Fibroblast of skin of scalp (primary cell): ENCODE measurements at regions not wholly inside any gene's neighbourhood (a gene's known extent, or its start where the extent isn't known, plus 50 kb on each side); places are given as distances from the start of the nearest gene placed in this dataset.
A peak's percentile ranks its signal among the peaks of the same experiment; 100 is the strongest.

ENCODE experiments used
- DNase-seq: peaks from one replicate; pipeline ENCODE4 v3.0.0-alpha.2; 2013

GRCh38 chr12:124686370-124687173 lies 119.2 kb upstream of the NCOR2 start:
- DNase-seq = peak; percentile 55

DNA sequence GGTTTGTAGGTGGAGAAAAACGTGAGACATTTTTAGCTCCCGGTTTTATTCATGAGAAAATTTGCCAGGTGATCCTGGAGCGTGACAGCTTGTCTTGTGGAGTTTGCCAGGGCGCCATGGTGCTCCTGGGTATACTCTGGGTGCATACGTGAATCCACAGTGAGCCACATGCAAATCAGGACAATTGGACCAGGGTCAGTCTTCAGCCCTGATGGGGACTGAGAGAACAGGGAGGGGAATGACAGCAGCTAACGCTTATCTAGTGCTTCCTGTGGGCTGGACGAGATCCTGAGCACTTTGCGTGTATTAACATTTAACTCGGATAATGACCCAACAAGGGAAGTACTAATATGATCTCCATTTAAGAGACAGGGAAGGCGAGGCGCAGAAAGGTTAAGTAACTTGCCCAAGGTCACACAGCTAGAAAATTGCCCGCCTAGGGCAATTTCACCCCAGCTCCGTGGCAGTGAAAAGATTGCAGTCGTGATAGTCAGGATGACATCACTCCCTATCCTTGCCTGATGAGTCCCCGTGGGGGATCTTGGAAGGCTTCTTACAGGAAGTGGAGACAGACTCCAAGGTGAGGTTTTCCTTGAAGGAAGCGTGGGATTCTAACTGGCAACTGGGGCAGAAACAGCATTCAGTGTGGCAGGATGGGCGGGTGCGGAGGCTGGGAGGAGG lies 118.4 kb upstream of the NCOR2 start:
- DNase-seq = peak; percentile 85

DNA sequence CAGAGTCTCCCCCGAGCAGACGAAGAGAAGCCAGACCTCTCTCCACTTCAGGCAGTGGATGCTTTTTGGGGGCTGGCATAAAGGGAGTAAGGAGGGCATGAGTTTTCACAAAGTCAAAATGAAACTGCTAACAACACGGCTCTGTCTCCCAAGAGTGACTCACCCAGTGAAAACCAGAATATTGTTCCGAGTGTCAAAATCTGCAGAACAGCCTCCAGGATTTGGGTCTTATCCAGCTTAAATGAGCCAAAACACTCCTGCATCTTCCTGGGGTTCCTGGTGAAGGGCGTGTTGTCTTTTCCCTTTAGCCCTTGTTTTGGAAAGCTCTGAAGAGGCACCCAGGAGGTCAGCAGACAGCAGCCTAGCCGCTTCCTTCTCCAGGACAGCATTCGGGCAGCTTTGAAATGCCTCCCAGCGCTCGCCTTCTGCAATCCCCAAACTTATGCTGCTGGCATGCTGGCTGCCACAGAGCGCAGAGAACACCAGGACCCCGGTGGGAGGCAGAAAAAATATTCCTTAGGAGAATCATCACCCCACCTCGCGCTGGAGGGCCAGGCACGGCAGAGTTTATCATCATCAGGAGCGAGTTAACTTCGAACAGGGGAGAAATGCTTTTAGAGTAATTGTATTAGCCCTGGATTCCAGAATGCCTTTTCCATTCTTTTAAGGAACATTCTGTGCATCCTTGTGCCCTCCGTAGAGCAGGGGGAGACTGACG lies 117.7 kb upstream of the NCOR2 start:
- DNase-seq = peak; percentile 86

GRCh38 chr12:124684496-124684895 lies 117.1 kb upstream of the NCOR2 start:
- DNase-seq = no peak

- no peak for DNase-seq
Observed at GRCh38 chr12:124683152-124684124, 116.0 kb upstream of the NCOR2 start.

- no peak for DNase-seq
Observed at GRCh38 chr12:124682425-124683151, 115.2 kb upstream of the NCOR2 start.

DNA sequence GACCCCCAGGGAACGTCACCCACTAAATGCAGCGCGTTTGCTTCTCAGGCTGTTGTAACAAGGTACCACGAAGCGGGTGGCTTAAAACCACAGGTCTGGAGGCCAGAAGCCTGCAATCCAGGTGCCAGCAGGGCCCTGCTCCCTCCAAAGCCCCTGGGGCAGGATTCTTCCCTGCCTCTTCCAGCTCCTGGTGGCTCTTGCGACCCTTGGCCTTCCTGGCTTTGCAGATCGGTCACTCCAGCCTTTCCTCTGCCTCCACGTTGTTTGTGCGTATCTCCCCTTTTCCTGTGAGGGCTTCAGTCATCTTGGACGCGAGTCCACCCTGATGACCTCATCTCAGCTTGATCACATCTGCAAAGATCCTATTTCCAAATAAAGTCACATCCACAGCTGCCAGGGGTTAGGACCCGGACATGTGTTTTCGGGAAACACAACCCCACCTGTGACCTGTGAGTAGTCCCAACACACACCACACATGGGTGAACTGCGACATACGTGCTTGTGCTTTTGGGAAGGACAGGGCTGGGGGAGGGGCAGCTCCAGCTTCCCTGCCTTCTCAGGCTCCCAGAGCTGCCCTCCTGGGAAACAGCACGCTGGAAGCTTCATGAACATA lies 114.5 kb upstream of the NCOR2 start:
- peak; percentile 50 for DNase-seq

GRCh38 chr12:124680863-124681778 lies 113.7 kb upstream of the NCOR2 start:
- DNase-seq = peak; percentile 95

DNA sequence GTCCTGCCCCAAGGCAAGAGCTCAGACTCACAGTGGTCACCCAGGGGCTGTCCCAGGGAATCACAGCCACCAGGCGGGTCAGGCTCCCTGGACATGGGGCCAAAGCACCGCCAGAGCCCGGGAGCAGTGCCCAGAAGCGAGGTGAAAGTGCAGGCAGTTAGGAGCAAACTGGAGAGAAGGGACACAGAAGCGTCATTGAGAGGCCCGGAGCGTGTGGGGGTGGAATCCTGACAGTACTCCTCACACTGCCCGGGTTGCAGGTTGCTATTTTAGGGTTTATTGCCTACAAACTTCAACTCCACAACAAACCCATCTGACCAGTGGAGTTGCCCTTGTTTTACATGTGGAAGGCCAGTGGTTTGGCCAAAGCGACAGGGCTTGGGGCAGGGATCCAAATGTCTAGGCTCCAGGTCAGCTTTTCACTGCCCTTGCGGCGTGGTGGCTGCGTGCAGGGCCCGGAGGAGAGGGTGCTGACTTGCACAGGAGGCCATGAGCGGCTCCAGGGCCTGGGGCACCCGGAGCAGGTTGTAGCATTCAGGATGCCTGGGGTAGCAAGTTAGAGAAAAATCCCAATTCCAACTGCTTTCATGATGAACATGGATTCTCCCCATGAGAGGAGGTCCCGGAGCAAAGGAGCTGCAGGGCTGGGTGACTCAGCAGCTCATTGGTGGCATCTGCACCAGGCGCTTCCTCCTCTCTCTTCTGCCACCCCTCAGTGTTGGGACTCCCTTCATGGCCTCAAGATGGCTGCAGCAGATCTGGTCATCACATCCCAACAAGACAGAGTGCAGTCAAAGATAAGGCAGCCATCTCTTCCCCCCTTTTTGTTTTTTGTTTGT lies 112.3 kb upstream of the NCOR2 start:
- no peak for DNase-seq

- DNase-seq = no peak
Observed at GRCh38 chr12:124679047-124679446, 111.6 kb upstream of the NCOR2 start.

- DNase-seq = no peak
Observed at GRCh38 chr12:124678421-124678893, 111.0 kb upstream of the NCOR2 start.

- no peak for DNase-seq
Observed at GRCh38 chr12:124677552-124678356, 110.3 kb upstream of the NCOR2 start.

DNA sequence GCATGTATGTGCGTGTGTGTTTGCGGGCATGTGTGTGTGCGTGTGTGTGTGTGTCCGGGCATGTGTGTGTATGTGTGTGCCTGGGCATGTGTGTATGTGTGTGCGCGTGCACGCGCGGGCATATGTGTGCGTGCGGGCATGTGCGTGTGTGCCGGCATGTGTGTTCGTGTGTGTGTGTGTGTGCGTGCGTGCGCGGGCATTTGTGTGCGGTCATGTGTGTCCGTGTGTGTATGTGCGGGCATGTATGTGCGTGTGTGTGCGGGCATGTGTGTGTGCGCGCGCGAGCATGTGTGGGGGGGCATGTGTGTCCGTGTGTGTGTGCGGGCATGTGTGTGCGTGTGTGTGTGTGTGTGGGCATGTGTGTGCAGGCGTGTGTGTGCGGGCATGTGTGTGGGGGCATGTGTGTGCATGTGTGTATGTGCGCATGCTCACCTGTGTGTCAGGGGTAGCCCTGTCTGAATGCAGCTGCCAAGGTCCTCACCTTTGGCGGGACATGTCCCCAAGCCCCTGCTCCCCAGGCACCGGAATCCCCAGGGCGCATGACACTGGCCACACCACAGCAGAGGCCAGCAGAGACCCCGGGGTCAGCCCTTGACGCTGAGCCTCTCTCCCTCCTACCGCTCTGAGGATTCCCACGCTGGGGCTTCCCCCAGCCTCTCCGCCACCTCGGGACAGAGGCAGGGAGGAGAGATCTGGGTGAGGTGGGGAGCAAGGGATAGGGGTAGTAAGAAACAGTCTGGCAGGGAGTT lies 109.5 kb upstream of the NCOR2 start:
- DNase-seq = no peak

DNA sequence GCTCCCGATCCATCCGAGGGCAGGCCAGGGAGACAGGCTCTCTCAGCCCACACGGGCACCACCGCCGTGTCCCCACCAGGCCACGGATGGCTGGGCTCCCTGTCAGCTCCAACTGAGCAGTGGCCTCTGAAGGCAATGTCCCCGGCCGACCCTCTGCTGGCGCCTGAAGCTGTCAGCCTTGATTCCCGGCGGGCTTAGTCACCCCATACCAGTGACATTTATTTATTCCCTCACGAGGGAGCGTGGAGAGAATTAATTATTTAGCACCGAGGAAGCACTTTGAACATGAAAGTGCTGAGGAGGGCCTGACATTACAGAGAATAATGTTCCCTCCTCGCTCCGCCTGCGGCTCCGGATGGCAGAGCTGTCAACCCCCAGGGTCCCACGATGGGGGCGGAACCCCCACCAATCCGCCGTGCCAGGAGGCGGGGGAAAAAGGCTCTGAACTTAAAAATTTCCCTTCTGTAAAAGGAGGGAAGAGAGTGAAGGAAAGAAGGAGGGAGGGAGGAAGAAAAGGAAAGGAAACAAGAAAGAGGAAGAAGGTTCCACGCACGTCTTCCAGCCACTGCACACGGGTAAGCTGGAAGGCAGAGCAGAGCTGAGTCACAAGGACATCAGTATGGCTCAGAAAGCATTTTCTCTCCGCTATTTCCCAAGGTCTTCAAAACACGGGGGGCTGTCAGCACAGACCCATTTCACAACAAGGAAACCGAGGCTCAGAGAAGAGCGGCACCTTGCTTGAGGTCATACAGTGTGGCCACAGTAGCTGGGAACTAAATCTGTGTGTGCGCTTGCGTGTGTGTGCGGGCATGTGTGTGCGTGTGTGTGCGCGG lies 108.7 kb upstream of the NCOR2 start:
- DNase-seq = peak; percentile 67

DNA sequence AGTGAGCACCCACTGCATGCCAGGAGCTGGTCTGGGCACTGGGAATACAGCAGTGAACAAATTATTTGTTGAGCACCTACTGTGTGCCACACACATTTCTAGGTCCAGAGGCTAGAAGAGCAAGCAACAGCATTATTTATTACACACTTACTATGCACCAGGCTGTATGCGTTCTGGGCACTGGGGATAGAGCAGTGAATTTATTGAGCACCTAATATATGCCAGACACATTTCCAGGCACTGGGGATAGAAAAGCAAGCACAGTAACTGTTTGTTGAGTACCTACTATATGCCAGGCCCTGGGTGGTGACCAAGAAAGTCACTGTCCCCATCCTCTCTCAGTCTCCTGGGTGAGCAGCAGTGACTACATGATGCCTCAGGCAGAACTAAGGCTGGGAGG lies 107.5 kb upstream of the NCOR2 start:
- no peak for DNase-seq
